ENCODE measurements at regions not wholly inside any gene's neighbourhood (a gene's known extent, or its start where the extent isn't known, plus 50 kb on each side); places are given as distances from the start of the nearest gene placed in this dataset.

DNA sequence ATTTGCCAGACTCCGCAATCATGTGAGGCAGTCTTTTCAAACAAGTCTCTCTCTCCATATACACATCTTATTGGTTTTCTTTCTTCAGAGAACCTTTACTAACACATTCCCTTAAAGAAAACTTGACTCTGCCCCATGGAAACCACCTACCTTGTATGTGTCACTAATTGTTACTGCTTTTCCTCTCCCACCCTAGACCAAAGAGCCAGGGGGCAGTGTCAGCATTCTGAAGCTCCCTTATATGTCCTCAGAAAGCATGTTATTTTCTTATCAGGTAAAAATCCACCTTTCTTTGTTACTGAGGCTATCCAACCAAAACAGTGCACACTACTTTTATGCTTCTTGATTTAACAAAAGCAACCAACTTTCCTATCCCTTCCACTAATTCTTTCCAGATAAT, 98.9 kb upstream of the SLC5A9 start:
- Histone ChIP-seq H4K8ac (ENCODE audit: low read depth in 2 of 2, low read length in 2 of 2) (no peak overlapping the region), H3K36me3 (ENCODE audit: control insufficient read depth, insufficient read depth, low read length) (no peaks in the 10 kb centered on the region), H2BK120ac (ENCODE audit: low read depth, low read length) (no peak overlapping the region), H3K18ac (ENCODE audit: low read depth, low read length) (no peak overlapping the region), H3K79me1 (ENCODE audit: low read depth in 1 of 2, low read length in 2 of 2) (no peaks in the 10 kb centered on the region), H2AFZ (replicated peaks; ENCODE audit: low read length, poor library complexity) (no peak overlapping the region), H3K4ac (ENCODE audit: low read depth, low read length) (no peak overlapping the region), H4K20me1 (ENCODE audit: insufficient read depth, low read length) (no peaks in the 10 kb centered on the region), H3K56ac (ENCODE audit: extremely low read depth, insufficient read depth, low read length) (no peak overlapping the region), H3K9me3 (ENCODE audit: control insufficient read depth, insufficient read depth, low read length) (no peaks in the 10 kb centered on the region), H2BK5ac (ENCODE audit: low read depth, low read length, poor library complexity, severe bottlenecking) (no peak overlapping the region), H3K4me2 (ENCODE audit: low read depth, low read length) (no peak overlapping the region), H3K27ac (ENCODE audit: insufficient read depth, low read length) (no peak overlapping the region), H2BK15ac (ENCODE audit: low read depth, low read length) (no peak overlapping the region), H4K91ac (ENCODE audit: insufficient read depth, low read depth, low read length) (no peak overlapping the region), H2AK9ac (replicated peaks; ENCODE audit: low read depth, low read length, poor library complexity) (no peak overlapping the region), H2AK5ac (ENCODE audit: low read depth, low read length) (no peak overlapping the region), H3K9me1 (ENCODE audit: insufficient read depth, low read length) (no peaks in the 10 kb centered on the region), H3K14ac (replicated peaks; ENCODE audit: low read depth, low read length) (no peak overlapping the region), H2BK20ac (ENCODE audit: low read depth, low read length) (no peak overlapping the region), H3K27me3 (ENCODE audit: control insufficient read depth, insufficient read depth, low read length) (no peaks in the 10 kb centered on the region), H3K23ac (ENCODE audit: low read depth, low read length) (no peak overlapping the region), H3K4me3 (ENCODE audit: insufficient read depth, low read depth, low read length) (no peak overlapping the region), H3K9ac (ENCODE audit: low read depth, low read length) (no peak overlapping the region), H4K5ac (ENCODE audit: low read depth, low read length) (no peak overlapping the region), H3K4me1 (ENCODE audit: control insufficient read depth, insufficient read depth, low read length) (no peaks in the 10 kb centered on the region)
- in situ Hi-C loops (cut with MboI; ENCODE audit: low sequenced_read_pairs) (loop anchor here (25.0 kb wide), 1 partner anchor 564 kb away; no protein-coding TSS in a partner anchor), intact Hi-C loops (cut with micrococcal nuclease) (no loop called here), dilution Hi-C loops (cut with HindIII; ENCODE audit: low sequenced_read_pairs, unreplicated experiment) (no loop called here)
- TF ChIP-seq, protein P1, sequence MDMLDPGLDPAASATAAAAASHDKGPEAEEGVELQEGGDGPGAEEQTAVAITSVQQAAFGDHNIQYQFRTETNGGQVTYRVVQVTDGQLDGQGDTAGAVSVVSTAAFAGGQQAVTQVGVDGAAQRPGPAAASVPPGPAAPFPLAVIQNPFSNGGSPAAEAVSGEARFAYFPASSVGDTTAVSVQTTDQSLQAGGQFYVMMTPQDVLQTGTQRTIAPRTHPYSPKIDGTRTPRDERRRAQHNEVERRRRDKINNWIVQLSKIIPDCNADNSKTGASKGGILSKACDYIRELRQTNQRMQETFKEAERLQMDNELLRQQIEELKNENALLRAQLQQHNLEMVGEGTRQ (IDR thresholded peaks at IDR 0.05; ENCODE audit: low read depth, low read length): no peak
- DNase-seq: no peak
- ChIA-PET POLR2A (ENCODE audit: unreplicated experiment) (no interaction called here), CTCF (no interaction called here)
- WGBS, 2 experiments (ENCODE audit: extremely low coverage in 2 of 2, insufficient read length in 1 of 2): 100% methylated on average over 1 of the region's 1 CpG; no CpG with 5 or more reads in 1 of the 2 experiments
- ATAC-seq (ENCODE audit: low read depth): no peak
- no TSS peak for BruUV-seq (replicated peaks)

All from IMR-90 (cell line).